HEK293 (cell line): ENCODE measurements at regions not wholly inside any gene's neighbourhood (a gene's known extent, or its start where the extent isn't known, plus 50 kb on each side); places are given as distances from the start of the nearest gene placed in this dataset.

Experiments used
- CTCF ChIA-PET: fragments of 350-600 bp; formaldehyde crosslinking; extraction: SDS; loops from one replicate; lab custom pipeline; 2021; ENCODE audit warnings: antibody characterized with exemption; lab: Yijun Ruan, JAX
- POLR2A ChIA-PET: fragments of 300-600 bp; formaldehyde crosslinking; extraction: SDS; loops from one replicate; lab custom pipeline; 2020; ENCODE audit warnings: antibody characterized with exemption, inconsistent platforms; lab: Yijun Ruan, JAX
- H3K27ac ChIP-seq: fragments of 200-500 bp; sonication (Bioruptor generic); 2 replicates; pipeline ENCODE4 v1.5.1; 2014; ENCODE audit warnings: low read depth, low read length, control low read depth, inconsistent platforms; ENCODE audit errors: extremely low read depth
- H3K36me3 ChIP-seq, 2 experiments: fragments of 200-500 bp in 1 of 2; sonication (Bioruptor generic) in 1 of 2; 1 replicate in 1 of 2; 2 replicates in 1 of 2; pipeline ENCODE4 v1.5.1; 2014 to 2017; ENCODE audit warnings: inconsistent platforms in 2 of 2, low read length in 2 of 2; ENCODE audit not compliant: control insufficient read depth in 2 of 2, insufficient read depth in 1 of 2
- H3K4me1 ChIP-seq: fragments of 200-500 bp; sonication (Bioruptor generic); 2 replicates; pipeline ENCODE4 v1.5.1; 2014; ENCODE audit warnings: mild to moderate bottlenecking, low read length, inconsistent platforms; ENCODE audit not compliant: control insufficient read depth, insufficient read depth
- H3K4me3 ChIP-seq: 2 replicates; pipeline ENCODE4 v1.5.1; 2011; ENCODE audit warnings: low read depth, mild to moderate bottlenecking, control low read depth, low read length, moderate library complexity
- H3K9me3 ChIP-seq: fragments of 200-500 bp; sonication (Bioruptor generic); 2 replicates; pipeline ENCODE4 v1.5.1; 2014; ENCODE audit warnings: low read depth, low read length, inconsistent platforms; ENCODE audit not compliant: control insufficient read depth, insufficient read depth
- EGR2 ChIP-seq: fragments of 450-650 bp; formaldehyde crosslinking; IDR thresholded peaks from 2 replicates; pipeline ENCODE4 v1.5.1; 2016; ENCODE audit warnings: low read depth, missing biosample characterization, missing genetic modification characterization
- ELK4 ChIP-seq: IDR thresholded peaks from 2 replicates; pipeline ENCODE4 v1.6.1; 2011; ENCODE audit warnings: mild to moderate bottlenecking, low read depth, low read length, borderline replicate concordance
- HOXA7 ChIP-seq: sonication (generic); formaldehyde crosslinking; IDR thresholded peaks from 2 replicates; pipeline ENCODE4 v1.8.1; 2022; ENCODE audit warnings: missing genetic modification reagents, borderline replicate concordance
- IKZF3 ChIP-seq: fragments of 450-650 bp; IDR thresholded peaks from 2 replicates; pipeline ENCODE4 v1.5.0; 2018; ENCODE audit warnings: missing biosample characterization, mild to moderate bottlenecking, missing genetic modification characterization, moderate library complexity
- KLF1 ChIP-seq: fragments of 450-650 bp; formaldehyde crosslinking; IDR thresholded peaks from 2 replicates; pipeline ENCODE4 v1.5.1; 2016; ENCODE audit warnings: missing biosample characterization, missing genetic modification characterization
- KLF9 ChIP-seq: fragments of 450-650 bp; formaldehyde crosslinking; IDR thresholded peaks from 2 replicates; pipeline ENCODE4 v1.5.1; 2016; ENCODE audit warnings: missing biosample characterization, missing genetic modification characterization, low read depth
- PRDM10 ChIP-seq: fragments of 450-650 bp; formaldehyde crosslinking; IDR thresholded peaks from 2 replicates; pipeline ENCODE4 v1.5.1; 2016; ENCODE audit warnings: missing biosample characterization, missing genetic modification characterization
- PRDM2 ChIP-seq: fragments of 450-650 bp; formaldehyde crosslinking; IDR thresholded peaks from 2 replicates; pipeline ENCODE4 v1.5.1; 2016; ENCODE audit warnings: missing biosample characterization, missing genetic modification characterization, borderline replicate concordance
- REPIN1 ChIP-seq: fragments of 450-650 bp; formaldehyde crosslinking; IDR thresholded peaks from 2 replicates; pipeline ENCODE4 v1.5.1; 2017; ENCODE audit warnings: missing biosample characterization, missing genetic modification characterization, low read depth
- WT1 ChIP-seq: fragments of 450-650 bp; formaldehyde crosslinking; IDR thresholded peaks from 2 replicates; pipeline ENCODE4 v1.5.1; 2016; ENCODE audit warnings: missing biosample characterization, missing genetic modification characterization
- ZBTB26 ChIP-seq: fragments of 450-650 bp; formaldehyde crosslinking; optimal IDR thresholded peaks from 2 replicates; pipeline ENCODE3; 2016; ENCODE audit warnings: missing biosample characterization, mild to moderate bottlenecking, missing genetic modification characterization
- ZBTB8A ChIP-seq: fragments of 450-650 bp; formaldehyde crosslinking; IDR thresholded peaks from 2 replicates; pipeline ENCODE4 v1.5.1; 2016; ENCODE audit warnings: missing biosample characterization, missing genetic modification characterization
- ZNF114 ChIP-seq: fragments of 450-650 bp; formaldehyde crosslinking; IDR thresholded peaks from 2 replicates; pipeline ENCODE4 v1.5.0; 2017; ENCODE audit warnings: missing biosample characterization, missing genetic modification characterization
- ZNF211 ChIP-seq: fragments of 450-650 bp; formaldehyde crosslinking; IDR thresholded peaks from 2 replicates; pipeline ENCODE4 v1.5.1; 2016; ENCODE audit warnings: low read depth, missing biosample characterization, missing genetic modification characterization
- ZNF335 ChIP-seq: fragments of 450-650 bp; formaldehyde crosslinking; conservative IDR thresholded peaks from 2 replicates; pipeline ENCODE4 v1.5.1; 2016; ENCODE audit warnings: missing biosample characterization, missing genetic modification characterization
- ZNF37A ChIP-seq: fragments of 450-650 bp; IDR thresholded peaks from 2 replicates; pipeline ENCODE4 v1.5.1; 2018; ENCODE audit warnings: missing biosample characterization, missing genetic modification characterization
- ZNF398 ChIP-seq: fragments of 450-650 bp; formaldehyde crosslinking; IDR thresholded peaks from 2 replicates; pipeline ENCODE4 v1.5.1; 2017; ENCODE audit warnings: missing biosample characterization, missing genetic modification characterization
- ZNF510 ChIP-seq: fragments of 450-650 bp; formaldehyde crosslinking; IDR thresholded peaks from 2 replicates; pipeline ENCODE4 v1.5.1; 2018; ENCODE audit warnings: mild to moderate bottlenecking, missing genetic modification characterization, missing biosample characterization; ENCODE audit not compliant: insufficient replicate concordance
- ZNF624 ChIP-seq: fragments of 450-650 bp; formaldehyde crosslinking; IDR thresholded peaks from 2 replicates; pipeline ENCODE4 v1.5.1; 2017; ENCODE audit warnings: missing biosample characterization, missing genetic modification characterization
- ZNF629 ChIP-seq: fragments of 450-650 bp; formaldehyde crosslinking; IDR thresholded peaks from 2 replicates; pipeline ENCODE4 v1.5.1; 2017; ENCODE audit warnings: missing biosample characterization, missing genetic modification characterization
- ZNF670 ChIP-seq: fragments of 450-650 bp; formaldehyde crosslinking; IDR thresholded peaks from 2 replicates; pipeline ENCODE4 v1.5.1; 2016; ENCODE audit warnings: missing biosample characterization, missing genetic modification characterization, low read depth
- ZSCAN5A ChIP-seq: fragments of 450-650 bp; formaldehyde crosslinking; IDR thresholded peaks from 2 replicates; pipeline ENCODE4 v1.5.1; 2016; ENCODE audit warnings: missing biosample characterization, missing genetic modification characterization

- no peak for TF ChIP-seq ZBTB8A (tag by site-specific recombination)
- TF ChIP-seq ZBTB26 (tag by site-specific recombination) = no peak
- TF ChIP-seq ZNF624 = no peak
- TF ChIP-seq KLF9 (tag by site-specific recombination) = no peak
- TF ChIP-seq HOXA7 (CRISPR knock-in tag) = no peak
- no peak for TF ChIP-seq ELK4
- no peak for TF ChIP-seq REPIN1
- TF ChIP-seq ZNF335 = no peak
- no peak for TF ChIP-seq ZSCAN5A (tag by site-specific recombination)
- TF ChIP-seq WT1 (tag by site-specific recombination) = no peak
- no peak for TF ChIP-seq ZNF398
- no peak for TF ChIP-seq ZNF37A (tag by site-specific recombination)
- no peak for TF ChIP-seq EGR2 (tag by site-specific recombination)
- TF ChIP-seq ZNF211 (tag by site-specific recombination) = no peak
- no peak for TF ChIP-seq ZNF670 (tag by site-specific recombination)
- no peak for TF ChIP-seq ZNF510
- TF ChIP-seq PRDM10 (tag by site-specific recombination) = no peak
- Histone ChIP-seq H3K4me1 (no peaks in the 10 kb centered on the region), H3K4me3 (no peak overlapping the region), H3K36me3 (no peaks in the 10 kb centered on the region), H3K9me3 (no peaks in the 10 kb centered on the region), H3K27ac (no peak overlapping the region)
- CTCF ChIA-PET = interaction anchor here (0.6 kb wide), 1 partner anchor 41 kb away, joined by 3 read pairs; no protein-coding TSS in a partner anchor
- POLR2A ChIA-PET = no interaction called here
Measured at GRCh38 chr4:45931154-45931553, 192.7 kb downstream of the GABRG1 start.

- Histone ChIP-seq H3K27ac (no peak overlapping the region), H3K4me1 (no peaks in the 10 kb centered on the region), H3K4me3 (no peak overlapping the region), H3K9me3 (no peaks in the 10 kb centered on the region), H3K36me3 (no peaks in the 10 kb centered on the region)
- POLR2A ChIA-PET = no interaction called here
- CTCF ChIA-PET = no interaction called here
- TF ChIP-seq KLF1 (tag by site-specific recombination) (no peak), IKZF3 (tag by site-specific recombination) (no peak), ZNF629 (no peak), ZNF114 (tag by site-specific recombination) (no peak), PRDM2 (tag by site-specific recombination) (no peak)
Measured at GRCh38 chr4:45927641-45928040, 196.2 kb downstream of the GABRG1 start.
